Effector memory CD4-positive, alpha-beta T cell (primary cell): ENCODE measurements at regions not wholly inside any gene's neighbourhood (a gene's known extent, or its start where the extent isn't known, plus 50 kb on each side); places are given as distances from the start of the nearest gene placed in this dataset.
A peak's percentile ranks its signal among the peaks of the same experiment; 100 is the strongest.

Source experiments
- DNase-seq, 3 donors: peaks; one replicate each; pipeline ENCODE4 v3.0.0-alpha.2; 2020
- H3K27ac ChIP-seq: 2 replicates; pipeline ENCODE4 v1.7.0; 2013; ENCODE audit warnings: mild to moderate bottlenecking, low read length, moderate library complexity; ENCODE audit not compliant: insufficient read depth, poor library complexity, severe bottlenecking
- H3K27me3 ChIP-seq: replicated peaks from 2 replicates; pipeline ENCODE4 v1.7.0; 2013; ENCODE audit warnings: mild to moderate bottlenecking, low read length; ENCODE audit not compliant: insufficient read depth, control insufficient read depth, poor library complexity, severe bottlenecking
- H3K36me3 ChIP-seq: 2 replicates; pipeline ENCODE4 v1.7.0; 2013; ENCODE audit warnings: mild to moderate bottlenecking, low read length, moderate library complexity; ENCODE audit not compliant: control insufficient read depth, insufficient read depth
- H3K4me1 ChIP-seq: 2 replicates; pipeline ENCODE4 v1.7.0; 2013; ENCODE audit warnings: low read length, mild to moderate bottlenecking; ENCODE audit not compliant: control insufficient read depth, insufficient read depth, poor library complexity, severe bottlenecking
- H3K4me3 ChIP-seq: 2 replicates; pipeline ENCODE4 v1.7.0; 2013; ENCODE audit warnings: low read length, low read depth, mild to moderate bottlenecking; ENCODE audit not compliant: insufficient read depth, poor library complexity, severe bottlenecking
- H3K9me3 ChIP-seq: 2 replicates; pipeline ENCODE4 v1.7.0; 2013; ENCODE audit warnings: mild to moderate bottlenecking, low read length, moderate library complexity; ENCODE audit not compliant: control insufficient read depth

DNA sequence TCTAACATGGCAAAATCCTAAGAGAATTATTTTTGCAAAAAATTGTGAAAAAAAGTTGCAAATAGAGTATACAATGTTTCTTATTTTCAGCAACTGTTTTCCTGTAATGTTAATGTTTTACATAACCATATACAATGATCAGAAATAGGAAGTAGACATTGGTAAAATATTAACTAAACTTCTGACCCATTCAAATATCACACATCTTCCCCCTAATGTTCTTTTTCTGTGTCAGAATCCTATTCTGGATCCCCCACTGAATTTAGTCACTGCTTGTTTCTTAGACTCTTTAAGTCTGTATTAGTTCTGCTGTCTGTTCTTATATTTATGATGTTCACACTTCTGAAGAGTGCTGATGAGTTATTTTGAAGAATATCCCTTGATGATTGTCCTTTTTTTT, 62.0 kb downstream of the HFE start:
- DNase-seq: no peak
- H3K27me3 ChIP-seq: no peaks in the 10 kb centered on the region
- H3K27ac ChIP-seq: no peak overlapping the region
- H3K4me1 ChIP-seq: no peaks in the 10 kb centered on the region
- no peaks in the 10 kb centered on the region for H3K36me3 ChIP-seq
- no peaks in the 10 kb centered on the region for H3K9me3 ChIP-seq
- H3K4me3 ChIP-seq: no peak overlapping the region

DNA sequence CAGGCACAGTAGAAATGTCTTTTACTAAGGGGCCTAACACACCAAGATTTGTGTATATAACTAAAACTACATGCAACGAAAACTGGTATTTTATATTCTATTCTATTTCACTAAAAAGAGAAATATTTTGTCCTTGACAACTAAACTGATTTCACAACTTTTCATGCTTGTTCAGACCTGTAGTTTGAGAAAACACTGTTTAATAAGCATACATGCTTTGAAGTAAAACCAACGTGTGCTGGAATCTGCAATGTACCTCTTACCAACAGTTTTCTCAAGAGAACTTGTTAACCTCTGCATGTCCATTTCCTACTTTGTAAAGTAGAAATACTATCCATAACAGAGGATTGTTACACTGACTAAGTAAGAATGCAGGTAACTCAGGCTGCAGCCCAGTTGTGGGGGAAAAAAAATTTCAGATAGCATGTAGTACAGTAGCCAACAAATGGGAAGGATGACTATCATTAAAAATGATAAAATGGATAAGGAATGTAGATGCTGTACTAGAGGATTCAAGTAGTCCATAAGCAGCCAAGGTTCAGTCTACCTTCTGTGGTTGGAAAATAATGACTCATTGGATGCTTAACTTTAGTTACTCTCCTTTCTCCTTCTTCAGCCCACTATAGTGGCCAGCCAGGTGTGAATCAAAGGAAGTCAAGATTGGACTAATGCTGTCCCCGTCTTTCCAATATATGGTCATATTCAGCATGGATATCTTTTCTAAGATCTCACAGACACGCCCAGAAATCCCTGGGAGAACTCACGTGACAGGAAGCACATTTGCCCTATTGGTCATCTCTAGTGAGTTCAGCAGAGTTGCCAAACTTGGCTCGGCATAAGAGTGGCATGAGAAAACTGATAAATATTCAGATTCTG, 65.2 kb downstream of the HFE start:
- Histone ChIP-seq H3K4me1 (peaks cover 20% of the 10 kb centered on the region), H3K4me3 (no peak overlapping the region), H3K27ac (no peak overlapping the region), H3K36me3 (no peaks in the 10 kb centered on the region), H3K9me3 (peaks cover 4% of the 10 kb centered on the region), H3K27me3 (no peaks in the 10 kb centered on the region)
- no peak for DNase-seq

DNA sequence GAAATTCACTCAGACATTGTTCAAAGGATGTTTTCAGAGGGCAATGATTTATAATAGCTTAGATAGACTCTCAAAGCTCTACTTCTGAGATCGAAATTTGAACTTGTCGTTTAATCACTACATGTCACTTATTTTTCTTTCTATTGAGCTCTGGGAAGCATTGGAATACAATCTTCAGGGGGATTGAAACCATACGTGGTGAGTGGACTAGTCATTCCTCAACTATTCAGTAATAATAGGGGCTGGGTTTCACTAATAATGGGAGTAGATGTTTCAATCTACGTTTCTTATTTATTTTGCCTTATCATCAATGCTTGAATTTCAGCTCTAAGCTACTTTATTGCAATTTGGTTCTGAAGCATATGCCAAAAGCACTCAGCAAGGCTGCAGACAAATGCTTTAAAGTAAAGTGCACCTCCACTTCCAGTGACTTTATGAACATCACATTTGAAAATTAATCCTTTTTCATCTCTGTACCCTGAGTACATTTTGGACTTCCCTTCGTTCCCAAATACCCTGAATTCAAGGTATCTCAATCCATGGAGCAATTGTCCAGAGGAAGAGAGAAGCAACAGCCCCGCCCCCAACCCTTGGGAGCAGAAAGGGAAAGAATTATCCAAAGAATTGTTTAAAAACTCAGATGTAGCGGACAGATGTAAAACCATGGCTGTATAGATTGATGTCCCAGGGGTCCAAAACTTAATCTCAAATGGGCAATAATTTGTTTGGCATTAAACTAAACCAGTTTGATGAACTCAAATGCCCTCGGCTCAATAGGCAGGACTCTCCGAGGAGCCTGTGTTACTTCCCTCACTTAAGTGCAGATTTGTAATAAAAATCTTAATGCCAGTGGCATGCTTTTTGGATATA, 68.1 kb downstream of the HFE start:
- H3K36me3 ChIP-seq: no peaks in the 10 kb centered on the region
- peak overlapping the region; percentile 82 for H3K27ac ChIP-seq
- peaks cover 20% of the 10 kb centered on the region for H3K4me1 ChIP-seq
- DNase-seq: no peak
- no peaks in the 10 kb centered on the region for H3K27me3 ChIP-seq
- H3K9me3 ChIP-seq: peaks cover 4% of the 10 kb centered on the region
- peak overlapping the region; percentile 78 for H3K4me3 ChIP-seq

DNA sequence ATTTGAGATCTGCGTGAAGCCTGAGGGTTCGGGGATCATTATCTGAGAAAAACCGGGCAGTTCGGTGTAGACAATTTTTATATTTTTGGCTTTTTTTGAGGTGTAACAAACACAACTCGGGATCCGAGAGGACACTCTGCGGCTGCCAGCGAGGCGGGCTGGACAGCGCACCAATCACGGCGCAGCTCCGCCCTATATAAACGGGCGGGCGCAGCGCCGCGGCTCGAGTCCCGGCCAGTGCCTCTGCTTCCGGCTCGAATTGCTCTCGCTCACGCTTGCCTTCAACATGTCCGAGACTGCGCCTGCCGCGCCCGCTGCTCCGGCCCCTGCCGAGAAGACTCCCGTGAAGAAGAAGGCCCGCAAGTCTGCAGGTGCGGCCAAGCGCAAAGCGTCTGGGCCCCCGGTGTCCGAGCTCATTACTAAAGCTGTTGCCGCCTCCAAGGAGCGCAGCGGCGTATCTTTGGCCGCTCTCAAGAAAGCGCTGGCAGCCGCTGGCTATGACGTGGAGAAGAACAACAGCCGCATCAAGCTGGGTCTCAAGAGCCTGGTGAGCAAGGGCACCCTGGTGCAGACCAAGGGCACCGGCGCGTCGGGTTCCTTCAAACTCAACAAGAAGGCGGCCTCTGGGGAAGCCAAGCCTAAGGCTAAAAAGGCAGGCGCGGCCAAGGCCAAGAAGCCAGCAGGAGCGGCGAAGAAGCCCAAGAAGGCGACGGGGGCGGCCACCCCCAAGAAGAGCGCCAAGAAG, 69.0 kb downstream of the HFE start:
- Histone ChIP-seq H3K27me3 (no peaks in the 10 kb centered on the region), H3K36me3 (no peaks in the 10 kb centered on the region), H3K4me3 (peak overlapping the region; percentile 78), H3K9me3 (peaks cover 4% of the 10 kb centered on the region), H3K27ac (peak overlapping the region; percentile 82), H3K4me1 (peaks cover 20% of the 10 kb centered on the region)
- peak; percentile 64 to 77 (median 67) for DNase-seq

DNA sequence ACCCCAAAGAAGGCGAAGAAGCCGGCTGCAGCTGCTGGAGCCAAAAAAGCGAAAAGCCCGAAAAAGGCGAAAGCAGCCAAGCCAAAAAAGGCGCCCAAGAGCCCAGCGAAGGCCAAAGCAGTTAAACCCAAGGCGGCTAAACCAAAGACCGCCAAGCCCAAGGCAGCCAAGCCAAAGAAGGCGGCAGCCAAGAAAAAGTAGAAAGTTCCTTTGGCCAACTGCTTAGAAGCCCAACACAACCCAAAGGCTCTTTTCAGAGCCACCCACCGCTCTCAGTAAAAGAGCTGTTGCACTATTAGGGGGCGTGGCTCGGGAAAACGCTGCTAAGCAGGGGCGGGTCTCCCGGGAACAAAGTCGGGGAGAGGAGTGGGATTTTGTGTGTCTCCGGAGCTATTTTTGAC, 69.6 kb downstream of the HFE start:
- Histone ChIP-seq H3K36me3 (no peaks in the 10 kb centered on the region), H3K4me1 (peaks cover 20% of the 10 kb centered on the region), H3K9me3 (peaks cover 4% of the 10 kb centered on the region), H3K27ac (peak overlapping the region; percentile 82), H3K27me3 (no peaks in the 10 kb centered on the region), H3K4me3 (peak overlapping the region; percentile 78)
- peak in 2 of 3 donors; percentile 38 to 61 for DNase-seq

DNA sequence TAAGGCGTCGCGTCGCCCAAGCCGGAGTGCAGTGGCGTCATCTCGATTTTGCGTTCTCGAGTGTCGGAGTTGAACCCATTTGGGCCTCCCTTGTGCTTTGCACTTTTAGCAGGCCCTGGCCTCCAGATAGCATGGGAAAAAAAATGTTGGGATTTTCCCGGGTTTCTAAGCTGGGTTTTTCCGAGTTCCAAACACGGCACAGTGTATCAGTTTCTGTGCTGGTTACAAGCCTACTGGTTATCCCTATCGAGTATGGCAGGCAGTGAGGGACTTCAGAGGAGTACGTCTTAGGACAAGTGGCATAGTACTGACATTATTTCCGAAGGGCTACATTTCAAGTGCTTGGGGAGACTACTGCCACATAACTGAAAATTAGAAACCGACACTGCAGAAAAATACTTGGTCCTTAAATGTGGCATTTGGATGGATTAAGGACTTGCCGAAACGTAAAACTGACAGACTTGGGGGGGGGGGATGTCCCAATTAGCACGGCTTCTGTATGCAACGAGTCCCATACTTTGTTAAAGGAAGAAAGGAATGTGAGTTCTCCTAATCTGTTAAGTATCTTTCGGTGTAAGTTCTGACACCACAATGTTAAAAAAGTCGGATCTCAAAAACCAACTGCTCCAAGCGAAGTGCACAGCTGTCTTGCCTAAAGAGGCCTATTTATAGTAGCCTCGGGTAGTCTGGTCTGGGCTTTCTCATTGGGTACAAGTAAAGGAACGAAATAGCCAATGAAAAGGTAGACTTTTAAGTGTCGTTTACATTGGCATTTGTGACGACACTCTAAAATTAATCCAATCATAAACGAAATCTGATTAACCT, 70.2 kb downstream of the HFE start:
- no peaks in the 10 kb centered on the region for H3K36me3 ChIP-seq
- peak overlapping the region; percentile 82 for H3K27ac ChIP-seq
- peaks cover 4% of the 10 kb centered on the region for H3K9me3 ChIP-seq
- peaks cover 20% of the 10 kb centered on the region for H3K4me1 ChIP-seq
- peak in 2 of 3 donors; percentile 51 to 76 for DNase-seq
- H3K27me3 ChIP-seq: no peaks in the 10 kb centered on the region
- peak overlapping the region; percentile 78 for H3K4me3 ChIP-seq

DNA sequence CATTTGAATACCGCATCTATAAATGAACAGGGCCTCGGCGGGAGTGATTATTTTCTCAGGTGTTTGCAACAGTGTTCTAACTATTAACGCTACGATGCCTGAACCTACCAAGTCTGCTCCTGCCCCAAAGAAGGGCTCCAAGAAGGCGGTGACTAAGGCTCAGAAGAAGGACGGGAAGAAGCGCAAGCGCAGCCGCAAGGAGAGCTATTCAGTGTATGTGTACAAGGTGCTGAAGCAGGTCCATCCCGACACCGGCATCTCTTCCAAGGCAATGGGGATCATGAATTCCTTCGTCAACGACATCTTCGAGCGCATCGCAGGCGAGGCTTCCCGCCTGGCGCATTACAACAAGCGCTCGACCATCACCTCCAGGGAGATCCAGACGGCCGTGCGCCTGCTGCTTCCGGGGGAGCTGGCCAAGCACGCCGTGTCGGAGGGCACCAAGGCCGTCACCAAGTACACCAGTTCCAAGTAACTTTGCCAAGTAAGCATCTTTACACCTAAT, 70.9 kb downstream of the HFE start:
- H3K4me3 ChIP-seq: peak overlapping the region; percentile 62
- no peaks in the 10 kb centered on the region for H3K36me3 ChIP-seq
- H3K27me3 ChIP-seq: no peaks in the 10 kb centered on the region
- H3K4me1 ChIP-seq: peaks cover 20% of the 10 kb centered on the region
- DNase-seq: peak; percentile 74 to 79 (median 78)
- peak overlapping the region; percentile 75 for H3K27ac ChIP-seq
- peaks cover 4% of the 10 kb centered on the region for H3K9me3 ChIP-seq

DNA sequence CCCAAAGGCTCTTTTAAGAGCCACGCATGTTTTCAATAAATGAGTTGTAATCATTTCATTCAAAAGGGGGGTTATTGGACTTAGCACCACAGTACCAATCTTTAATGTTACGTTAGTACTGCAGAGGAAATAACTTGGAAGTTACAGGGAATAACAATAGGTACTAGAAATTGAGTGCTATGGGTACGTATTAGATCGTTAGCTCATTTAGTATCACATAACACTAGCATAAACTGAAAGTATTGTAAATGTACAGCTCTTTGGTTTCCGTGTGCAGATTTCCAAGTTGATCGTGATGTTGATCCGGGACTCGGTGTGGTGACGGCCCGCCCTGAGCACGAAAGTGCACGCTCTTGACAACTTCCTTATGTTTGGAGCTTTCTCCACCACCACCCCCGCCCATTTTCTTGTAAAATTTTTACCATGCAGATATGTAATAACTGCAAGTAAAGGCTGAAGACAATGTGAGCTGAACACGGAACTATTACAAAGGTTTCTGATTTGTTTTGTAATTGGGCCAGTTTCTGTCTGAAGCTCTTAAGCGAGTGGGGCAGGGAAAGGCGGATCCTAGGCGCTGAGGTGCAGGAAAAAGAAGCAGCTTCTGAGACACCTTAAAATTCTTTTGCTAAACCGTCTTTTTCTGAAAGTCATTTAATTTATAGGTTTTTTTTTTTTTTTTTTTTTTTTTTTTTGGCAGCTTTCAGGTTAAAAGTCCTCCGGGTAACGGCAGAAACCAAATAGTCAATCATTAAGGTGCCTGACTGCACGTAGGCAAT, 71.5 kb downstream of the HFE start:
- Histone ChIP-seq H3K36me3 (no peaks in the 10 kb centered on the region), H3K4me1 (peaks cover 20% of the 10 kb centered on the region), H3K9me3 (peaks cover 4% of the 10 kb centered on the region), H3K27ac (peak overlapping the region; percentile 75), H3K4me3 (peak overlapping the region; percentile 62), H3K27me3 (no peaks in the 10 kb centered on the region)
- DNase-seq: peak; percentile 40 to 57 (median 55)
